ENCODE measurements at regions not wholly inside any gene's neighbourhood (a gene's known extent, or its start where the extent isn't known, plus 50 kb on each side); places are given as distances from the start of the nearest gene placed in this dataset.

- no peak for TF ChIP-seq EZH2phosphoT487 (IDR thresholded peaks at IDR 0.05; ENCODE audit: low read depth, severe bottlenecking, unreplicated experiment)
- no peak for TF ChIP-seq CTCF (IDR thresholded peaks at IDR 0.05; ENCODE audit: poor library complexity)
- TF ChIP-seq EZH2 (IDR thresholded peaks at IDR 0.05; ENCODE audit: borderline replicate concordance), result no peak
- Histone ChIP-seq H3K9me3 (ENCODE audit: low read depth) (no peaks in the 10 kb centered on the region), H3K9me2 (replicated peaks; ENCODE audit: insufficient read depth) (no peaks in the 10 kb centered on the region), H2AFZ (no peak overlapping the region), H3K27me3 (no peaks in the 10 kb centered on the region), H3K27ac (no peak overlapping the region), H3K4me2 (no peak overlapping the region), H3K79me2 (no peaks in the 10 kb centered on the region), H3K4me3 (no peak overlapping the region), H4K20me1 (ENCODE audit: insufficient read depth, poor library complexity, severe bottlenecking) (no peaks in the 10 kb centered on the region), H3K4me1 (ENCODE audit: insufficient read depth) (no peaks in the 10 kb centered on the region), H3K36me3 (replicated peaks; ENCODE audit: insufficient read depth, low read depth) (no peaks in the 10 kb centered on the region)
- 100% methylated on average over 2 of the region's 2 CpGs for WGBS (ENCODE audit: low lambda C conversion rate, missing lambda C conversion rate)
- DNase-seq (ENCODE audit: low spot score), result no peak
These were observed 276.8 kb downstream of the ASXL3 start for GRCh38 chr18:33854827-33855139.

GRCh38 chr18:33854086-33854826 is 276.2 kb downstream of the ASXL3 start:
- no peaks in the 10 kb centered on the region for H3K79me2 ChIP-seq
- TF ChIP-seq EZH2 (IDR thresholded peaks at IDR 0.05; ENCODE audit: borderline replicate concordance) (no peak), CTCF (IDR thresholded peaks at IDR 0.05; ENCODE audit: poor library complexity) (no peak), EZH2phosphoT487 (IDR thresholded peaks at IDR 0.05; ENCODE audit: low read depth, severe bottlenecking, unreplicated experiment) (no peak)
- no peak overlapping the region for H3K4me2 ChIP-seq
- H3K4me3 ChIP-seq, result no peak overlapping the region
- DNase-seq (ENCODE audit: low spot score), result no peak
- no peak overlapping the region for H3K27ac ChIP-seq
- H3K4me1 ChIP-seq (ENCODE audit: insufficient read depth), result no peaks in the 10 kb centered on the region
- H2AFZ ChIP-seq, result no peak overlapping the region
- 93% methylated on average over 4 of the region's 4 CpGs for WGBS (ENCODE audit: low lambda C conversion rate, missing lambda C conversion rate)
- no peaks in the 10 kb centered on the region for H3K27me3 ChIP-seq
- no peaks in the 10 kb centered on the region for H3K36me3 ChIP-seq (replicated peaks; ENCODE audit: insufficient read depth, low read depth)
- H3K9me2 ChIP-seq (replicated peaks; ENCODE audit: insufficient read depth), result no peaks in the 10 kb centered on the region
- no peaks in the 10 kb centered on the region for H3K9me3 ChIP-seq (ENCODE audit: low read depth)
- H4K20me1 ChIP-seq (ENCODE audit: insufficient read depth, poor library complexity, severe bottlenecking), result no peaks in the 10 kb centered on the region

GRCh38 chr18:33853187-33853586 is 275.2 kb downstream of the ASXL3 start:
- no peak overlapping the region for H3K4me3 ChIP-seq
- H3K4me2 ChIP-seq, result no peak overlapping the region
- H4K20me1 ChIP-seq (ENCODE audit: insufficient read depth, poor library complexity, severe bottlenecking), result no peaks in the 10 kb centered on the region
- no peak for DNase-seq (ENCODE audit: low spot score)
- H3K79me2 ChIP-seq, result no peaks in the 10 kb centered on the region
- H3K27ac ChIP-seq, result no peak overlapping the region
- TF ChIP-seq EZH2phosphoT487 (IDR thresholded peaks at IDR 0.05; ENCODE audit: low read depth, severe bottlenecking, unreplicated experiment), result no peak
- TF ChIP-seq EZH2 (IDR thresholded peaks at IDR 0.05; ENCODE audit: borderline replicate concordance), result no peak
- TF ChIP-seq CTCF (IDR thresholded peaks at IDR 0.05; ENCODE audit: poor library complexity), result no peak
- no peak overlapping the region for H2AFZ ChIP-seq
- H3K4me1 ChIP-seq (ENCODE audit: insufficient read depth), result no peaks in the 10 kb centered on the region
- no peaks in the 10 kb centered on the region for H3K9me2 ChIP-seq (replicated peaks; ENCODE audit: insufficient read depth)
- WGBS (ENCODE audit: low lambda C conversion rate, missing lambda C conversion rate), result 92% methylated on average over 6 of the region's 6 CpGs
- H3K9me3 ChIP-seq (ENCODE audit: low read depth), result no peaks in the 10 kb centered on the region
- H3K36me3 ChIP-seq (replicated peaks; ENCODE audit: insufficient read depth, low read depth), result no peaks in the 10 kb centered on the region
- H3K27me3 ChIP-seq, result no peaks in the 10 kb centered on the region

Measured in hepatocyte (in vitro differentiated cells).